GM18907 (cell line): ENCODE measurements at regions not wholly inside any gene's neighbourhood (a gene's known extent, or its start where the extent isn't known, plus 50 kb on each side); places are given as distances from the start of the nearest gene placed in this dataset.
"Not testable (repeated sequence)": the region's sequence is repeated elsewhere in the genome, so short reads cannot be mapped to it uniquely, and the experiment has no call there.

Experiments
- ATAC-seq: cut with Tn5 transposase; IDR thresholded peaks from one replicate; pipeline ENCODE4 v1.9.1; 2021; ENCODE audit warnings: mild to moderate bottlenecking, moderate library complexity; ENCODE audit not compliant: unreplicated experiment

GRCh38 chr7:46942574-46942973 is 639.3 kb downstream of the TNS3 start:
- ATAC-seq = no peak

GRCh38 chr7:46940178-46940577 is 641.7 kb downstream of the TNS3 start:
- no peak for ATAC-seq

- no peak for ATAC-seq
Measured at GRCh38 chr7:46939558-46939957, 642.4 kb downstream of the TNS3 start.

DNA sequence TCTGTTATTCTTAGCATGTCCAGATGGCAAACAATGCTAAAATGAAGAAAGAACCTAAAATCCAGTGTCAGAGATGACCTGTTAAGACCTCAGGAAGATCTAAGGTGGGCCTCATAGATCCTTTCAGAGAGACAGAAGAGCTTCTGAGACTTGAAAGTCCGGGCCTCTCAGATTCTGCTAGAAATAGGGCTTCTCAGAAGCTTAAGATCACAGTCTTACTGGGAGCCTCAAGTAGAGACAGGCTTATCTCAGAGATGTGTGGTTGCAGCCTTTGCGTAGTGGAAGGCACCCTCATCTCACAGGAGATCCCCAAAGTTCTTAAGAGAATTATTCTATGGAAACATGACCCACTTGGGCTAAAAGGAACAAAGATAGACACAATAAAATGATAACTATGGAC is 642.8 kb downstream of the TNS3 start:
- ATAC-seq = no peak

GRCh38 chr7:46937826-46938225 is 644.1 kb downstream of the TNS3 start:
- no peak for ATAC-seq

DNA sequence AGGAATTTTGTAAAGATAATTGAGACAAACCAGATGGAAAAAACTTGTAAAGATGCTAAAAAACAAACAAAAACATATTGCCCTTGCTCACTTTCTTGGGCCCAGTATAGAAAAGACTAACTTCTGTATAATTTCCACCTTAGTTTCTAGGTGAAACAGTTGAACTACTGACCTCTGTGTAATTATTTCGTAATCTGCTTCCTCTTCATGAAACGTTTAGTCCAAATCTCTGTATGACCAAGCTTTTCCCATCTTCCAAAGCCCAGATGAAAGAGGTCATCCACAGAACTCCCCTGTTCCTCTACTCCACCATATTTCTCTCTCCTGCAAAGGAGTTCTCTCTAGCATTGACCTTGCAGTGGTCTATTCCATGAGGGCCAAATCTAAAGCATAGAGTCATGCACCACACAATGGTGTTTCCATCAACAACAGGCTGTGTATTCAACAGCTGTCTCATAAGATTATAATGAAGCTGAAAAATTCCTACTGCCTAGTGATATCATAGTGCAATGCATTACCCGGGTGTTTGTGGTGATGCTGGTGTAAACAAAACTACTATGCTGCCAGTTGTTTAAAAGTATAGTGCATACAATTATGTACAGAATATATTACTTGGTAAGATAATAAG is 647.6 kb downstream of the TNS3 start:
- no peak for ATAC-seq

DNA sequence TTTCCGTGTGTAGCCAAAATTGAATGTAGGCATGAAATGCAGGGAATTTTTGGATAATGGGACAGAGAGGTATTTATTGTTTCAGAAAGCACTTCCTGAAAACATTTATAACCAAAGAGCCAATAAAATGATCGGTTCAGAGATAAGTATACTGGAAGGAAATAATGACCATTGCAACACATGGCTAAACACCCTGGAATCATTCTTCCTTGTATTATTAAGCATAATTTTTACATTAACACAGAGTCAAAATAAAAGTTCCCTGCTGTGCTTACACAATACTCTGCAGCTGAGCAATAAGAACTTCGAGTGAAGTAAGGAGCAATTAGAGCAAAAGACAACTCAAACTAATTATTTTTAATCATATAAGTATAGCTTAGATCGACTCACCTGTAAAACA is 648.3 kb downstream of the TNS3 start:
- no peak for ATAC-seq

DNA sequence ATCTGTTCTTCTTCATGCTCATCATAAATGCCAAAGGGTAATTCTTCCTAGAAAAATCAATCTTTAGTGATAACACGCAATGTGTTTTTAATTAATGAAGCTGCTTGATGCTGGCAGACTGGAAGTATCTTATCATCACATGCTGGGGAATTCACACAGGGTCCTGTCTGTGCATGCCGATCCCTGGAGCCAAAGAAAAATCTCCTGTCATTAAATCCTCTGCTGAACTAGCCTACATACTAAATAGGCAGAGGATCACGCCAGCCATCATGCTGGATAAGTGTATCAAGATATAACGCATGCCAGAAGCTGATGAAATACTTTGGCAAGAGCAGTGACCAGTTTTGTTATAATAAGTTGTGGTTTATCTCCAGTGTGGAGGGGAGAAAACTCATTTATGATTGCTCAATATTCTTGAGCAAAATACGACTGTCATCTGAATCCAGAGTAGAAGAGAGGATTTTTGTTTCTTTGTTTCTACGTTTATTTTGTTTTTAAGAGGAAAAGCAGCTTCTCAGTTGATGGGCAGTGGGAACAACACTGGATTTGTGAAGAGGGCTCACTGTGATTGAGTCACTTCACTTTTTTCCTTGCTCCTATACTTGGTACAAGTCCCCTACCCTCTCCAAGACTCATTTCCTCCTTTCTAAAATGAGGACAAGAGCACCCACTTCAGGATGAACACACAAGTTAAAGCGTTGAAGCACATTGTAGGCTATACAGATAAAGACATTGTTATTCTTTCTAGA is 649.1 kb downstream of the TNS3 start:
- ATAC-seq = no peak

GRCh38 chr7:46932306-46932675 is 649.6 kb downstream of the TNS3 start:
- no peak for ATAC-seq

DNA sequence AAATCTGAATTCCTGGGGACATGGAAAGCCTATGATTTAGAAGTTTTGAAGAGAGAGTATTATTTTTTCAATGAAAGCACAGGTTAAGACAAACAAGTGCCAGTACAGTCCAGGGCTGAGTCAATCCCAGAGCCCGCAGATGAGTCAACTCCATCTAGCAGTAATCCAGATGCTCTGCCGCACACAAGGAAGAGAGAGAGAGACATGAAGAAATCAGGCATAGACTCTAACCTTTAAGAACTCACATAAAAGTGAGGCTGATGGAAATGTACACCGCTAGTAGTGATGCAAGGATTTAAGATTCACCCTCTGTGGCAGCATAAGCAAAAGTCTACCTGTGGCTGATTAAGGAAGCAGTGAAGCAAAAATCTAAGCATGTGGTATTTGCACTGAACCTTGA is 651.5 kb downstream of the TNS3 start:
- no peak for ATAC-seq

- no peak for ATAC-seq
Measured at GRCh38 chr7:46929359-46929758, 652.6 kb downstream of the TNS3 start.

DNA sequence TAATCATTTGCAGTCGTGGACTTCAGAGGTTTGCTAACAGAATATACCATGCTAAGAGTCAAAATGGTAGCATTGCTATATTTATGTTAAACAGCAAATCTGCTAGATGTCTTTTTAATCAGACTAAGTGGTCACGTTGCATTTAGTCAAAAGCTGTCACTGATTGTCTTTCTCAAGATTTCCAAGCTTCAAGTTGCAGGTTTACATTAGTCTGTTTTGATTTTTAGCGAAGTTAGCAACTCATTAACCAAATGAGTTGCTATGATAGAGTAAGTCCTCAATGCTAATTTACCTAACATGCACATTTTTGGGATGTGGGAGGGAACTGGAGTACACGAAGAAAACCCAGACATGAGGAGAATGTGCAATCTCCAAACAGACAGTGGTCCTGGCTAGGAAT is 653.2 kb downstream of the TNS3 start:
- ATAC-seq = no peak

GRCh38 chr7:46927131-46927810 is 654.6 kb downstream of the TNS3 start:
- no peak for ATAC-seq

GRCh38 chr7:46916581-46916980 is 665.3 kb downstream of the TNS3 start:
- ATAC-seq = no peak

DNA sequence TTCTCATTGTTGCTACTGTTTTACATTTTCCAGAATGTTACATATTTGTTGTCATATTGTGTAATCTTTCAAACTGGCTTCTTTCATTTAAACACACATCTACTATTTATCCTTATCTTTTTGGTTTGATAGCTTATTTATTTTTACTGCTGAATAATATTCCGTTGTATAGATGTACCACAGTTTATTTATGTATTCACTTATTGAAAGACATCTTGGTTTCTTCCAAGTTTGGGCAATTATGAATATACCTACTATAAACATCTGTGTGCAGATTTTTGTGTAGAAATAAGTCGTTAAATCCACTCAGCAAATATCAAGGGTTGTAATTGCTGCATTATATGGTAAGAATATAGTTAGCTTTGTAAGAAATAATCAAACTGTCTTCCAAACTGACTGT is 669.2 kb downstream of the TNS3 start:
- ATAC-seq = no peak

DNA sequence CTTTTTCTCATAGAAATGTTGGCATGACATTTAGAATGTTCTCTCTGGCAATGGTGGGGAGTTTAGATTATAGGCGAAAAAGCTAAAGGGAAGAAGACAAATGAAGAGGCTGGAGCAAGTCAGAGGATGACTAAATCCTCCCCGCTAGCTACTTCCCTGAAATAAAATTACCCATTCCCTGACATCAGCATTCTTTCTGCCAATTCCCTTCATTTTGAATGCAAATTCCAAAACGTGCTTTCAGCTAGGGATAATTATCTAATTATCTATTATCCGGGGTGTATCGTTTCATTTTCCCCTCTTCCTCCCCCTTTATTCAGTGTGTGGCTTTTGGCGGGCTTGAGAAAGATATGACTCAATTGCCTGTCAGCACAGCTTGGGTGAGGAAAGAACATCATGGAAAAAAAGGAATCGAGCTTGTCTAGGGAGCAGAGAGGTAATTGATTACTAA is 672.3 kb downstream of the TNS3 start:
- ATAC-seq = no peak

- ATAC-seq = no peak
Measured at GRCh38 chr7:46908770-46909169, 673.1 kb downstream of the TNS3 start.

GRCh38 chr7:46904523-46904922 is 677.4 kb downstream of the TNS3 start:
- ATAC-seq = not testable (repeated sequence)

- ATAC-seq = no peak
Measured at GRCh38 chr7:46902463-46902862, 679.4 kb downstream of the TNS3 start.

- no peak for ATAC-seq
Measured at GRCh38 chr7:46900312-46901263, 681.3 kb downstream of the TNS3 start.

- no peak for ATAC-seq
Measured at GRCh38 chr7:46897381-46897780, 684.5 kb downstream of the TNS3 start.
